Small intestine (tissue), 7 donors: ENCODE measurements at regions not wholly inside any gene's neighbourhood (a gene's known extent, or its start where the extent isn't known, plus 50 kb on each side); places are given as distances from the start of the nearest gene placed in this dataset.
"Not testable (repeated sequence)": the region's sequence is repeated elsewhere in the genome, so short reads cannot be mapped to it uniquely, and the experiment has no call there.

Source experiments
- DNase-seq, 2 donors: peaks; one replicate each; pipeline versions ENCODE4 v3.0.0 to v3.0.0-alpha.2; 2013
- FAIRE-seq: peaks from 2 replicates; lab custom pipeline; 2012; peaks lifted over from hg19 to GRCh38; lab: Jason Lieb, UNC
- H3K27ac ChIP-seq, 3 donors: one replicate each; pipeline ENCODE4 v1.5.1; 2013; ENCODE audit warnings: low read length in 2 of 3, mild to moderate bottlenecking in 2 of 3, control low read depth in 1 of 3, inconsistent platforms in 1 of 3, low read depth in 1 of 3, moderate library complexity in 1 of 3
- H3K27me3 ChIP-seq, 3 donors: one replicate each; pipeline ENCODE4 v1.6.1; 2013; ENCODE audit warnings: low read length in 3 of 3, inconsistent platforms in 1 of 3; ENCODE audit not compliant: control insufficient read depth in 3 of 3, insufficient read depth in 3 of 3
- H3K36me3 ChIP-seq, 3 donors: one replicate each; pipeline ENCODE4 v1.6.1; 2013; ENCODE audit warnings: low read length in 3 of 3, inconsistent platforms in 1 of 3, low read depth in 1 of 3, mild to moderate bottlenecking in 1 of 3, moderate library complexity in 1 of 3; ENCODE audit not compliant: control insufficient read depth in 3 of 3, insufficient read depth in 2 of 3
- H3K4me1 ChIP-seq, 3 donors: one replicate each; pipeline ENCODE4 v1.6.1; 2013; ENCODE audit warnings: low read length in 2 of 3, inconsistent platforms in 1 of 3, low read depth in 1 of 3, mild to moderate bottlenecking in 1 of 3, moderate library complexity in 1 of 3; ENCODE audit not compliant: control insufficient read depth in 3 of 3, insufficient read depth in 2 of 3
- H3K4me3 ChIP-seq, 3 donors: one replicate each; pipeline ENCODE4 v1.5.1; 2013; ENCODE audit warnings: low read length in 3 of 3, control low read depth in 1 of 3, inconsistent platforms in 1 of 3, low read depth in 1 of 3, mild to moderate bottlenecking in 1 of 3, moderate library complexity in 1 of 3
- H3K9me3 ChIP-seq, 2 donors: one replicate each; pipeline ENCODE4 v1.6.1; 2013; ENCODE audit warnings: low read depth in 1 of 2, low read length in 1 of 2; ENCODE audit not compliant: control insufficient read depth in 2 of 2, insufficient read depth in 1 of 2
- WGBS, 3 donors: extraction: QIAGEN DNeasy Blood & Tissue Kit; methylation state at CpG; one replicate each; pipeline ENCODE4 v1.1.7; 2013; 5-methylcytosine and 5-hydroxymethylcytosine counted together
- donor health status: healthy with polysubstance abuse.
- donor health status: control.
- donor health status: control.
- donor health status: Bipolar disorder and iron deficiency.
- donor health status: healthy.

DNA sequence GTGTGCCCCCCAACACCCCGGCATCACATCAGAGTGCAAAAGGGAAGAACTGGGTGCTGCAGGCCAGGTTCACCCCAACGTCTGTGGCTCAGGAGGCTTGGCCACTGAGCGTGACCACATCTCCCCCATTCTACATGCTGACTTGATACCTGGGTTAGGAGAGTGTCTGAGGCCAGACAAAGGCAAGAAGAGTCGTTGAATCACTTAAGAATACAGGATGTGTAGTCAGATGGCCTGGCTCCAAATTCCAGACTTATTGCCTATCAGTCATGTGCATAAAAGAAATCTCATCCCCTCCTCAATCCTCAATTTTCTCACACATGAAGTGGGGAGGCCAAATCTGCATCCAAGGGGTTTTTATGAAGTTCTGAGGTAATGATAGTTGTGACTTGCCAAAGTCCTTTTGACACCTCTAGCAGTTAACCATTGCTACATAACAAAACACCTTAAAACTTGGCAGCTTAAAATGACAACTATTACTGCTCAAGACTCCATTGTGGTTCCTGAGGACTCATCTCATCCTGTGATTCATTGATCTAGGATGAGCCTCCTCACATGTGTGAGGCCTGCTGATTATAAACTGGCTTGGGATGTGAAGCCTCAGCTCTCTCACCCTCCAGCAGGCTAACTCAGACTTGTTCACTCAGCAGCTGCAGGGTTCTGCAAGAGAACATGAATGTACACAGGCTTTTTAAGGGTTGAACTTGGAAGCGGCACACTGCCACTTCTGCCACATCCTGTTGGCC lies 138.8 kb upstream of the TLE3 start:
- FAIRE-seq (no peak), DNase-seq (no peak)
- Histone ChIP-seq H3K4me1 (no peaks in the 10 kb centered on the region), H3K27me3 (peaks cover 0 to 5% (median 0%) of the 10 kb centered on the region in 3 donors), H3K36me3 (no peaks in the 10 kb centered on the region), H3K9me3 (peaks cover under 1 to 1% of the 10 kb centered on the region in 2 donors), H3K27ac (no peak overlapping the region), H3K4me3 (no peak overlapping the region)
- 81 to 84% (median 81%) methylated on average over 5 of the region's 5 CpGs for WGBS, 3 donors

DNA sequence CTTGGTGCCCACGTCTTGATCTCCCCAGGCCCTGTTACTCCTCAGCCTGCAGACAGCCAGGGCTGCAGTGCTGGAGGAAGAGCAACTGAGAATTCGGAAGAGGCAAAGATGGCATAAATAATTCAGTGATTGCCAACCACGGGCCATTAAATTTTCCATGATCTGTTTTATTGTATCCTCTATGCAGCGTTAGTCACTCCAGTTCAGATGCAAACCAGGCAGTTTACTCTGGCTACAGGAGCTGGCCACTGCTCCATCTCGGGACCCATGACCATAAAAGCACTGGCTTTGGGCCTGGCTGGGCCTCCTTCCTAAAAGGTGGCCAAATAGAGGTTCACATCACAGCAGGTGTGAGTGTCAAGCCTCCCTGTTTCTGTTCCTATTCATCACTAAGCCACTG lies 137.6 kb upstream of the TLE3 start:
- Histone ChIP-seq H3K4me3 (no peak overlapping the region), H3K4me1 (no peaks in the 10 kb centered on the region), H3K27me3 (peaks cover 0 to 5% (median 0%) of the 10 kb centered on the region in 3 donors), H3K27ac (no peak overlapping the region), H3K36me3 (no peaks in the 10 kb centered on the region), H3K9me3 (peaks cover 1 to 4% of the 10 kb centered on the region in 2 donors)
- WGBS, 3 donors = 61 to 89% (median 77%) methylated on average over 5 of the region's 5 CpGs
- DNase-seq (no peak), FAIRE-seq (no peak)

DNA sequence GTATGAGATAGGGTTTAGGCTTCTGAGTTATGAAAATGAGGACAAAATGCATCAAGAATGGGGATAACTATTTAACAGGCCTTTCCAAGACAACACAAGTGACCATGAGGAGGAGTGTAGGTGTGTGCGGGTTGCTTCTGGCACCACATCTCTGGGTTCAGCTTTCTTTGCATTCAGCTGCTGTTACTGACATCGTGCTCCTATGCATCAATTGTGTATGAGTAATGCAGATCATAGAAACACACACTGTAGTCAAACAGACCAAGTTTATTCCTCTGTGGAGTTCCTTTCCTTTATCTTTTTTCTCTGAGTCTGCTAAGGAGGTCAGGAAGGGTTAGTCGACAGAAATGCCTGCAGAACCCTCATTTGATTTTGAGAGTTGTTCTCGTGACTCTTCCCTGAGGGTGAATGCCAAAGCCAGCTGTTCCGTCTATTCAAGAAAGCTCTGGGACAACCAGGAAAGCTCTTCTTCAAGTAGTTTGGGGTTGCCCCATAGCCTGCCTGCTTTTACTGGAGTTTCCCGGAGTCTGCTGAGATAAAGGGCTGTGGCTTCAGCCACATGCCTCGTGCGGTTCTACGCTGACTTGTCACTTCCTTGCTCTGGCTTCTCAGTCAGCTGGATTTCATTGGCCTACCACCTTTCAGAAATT lies 136.7 kb upstream of the TLE3 start:
- DNase-seq (no peak), FAIRE-seq (no peak)
- H3K27ac ChIP-seq = no peak overlapping the region
- H3K36me3 ChIP-seq = no peaks in the 10 kb centered on the region
- no peak overlapping the region for H3K4me3 ChIP-seq
- no peaks in the 10 kb centered on the region for H3K4me1 ChIP-seq
- peaks cover 1 to 5% of the 10 kb centered on the region in 2 donors for H3K9me3 ChIP-seq
- H3K27me3 ChIP-seq = peaks cover 0 to 5% (median 0%) of the 10 kb centered on the region in 3 donors
- WGBS, 3 donors = 76 to 87% (median 86%) methylated on average over 9 of the region's 9 CpGs

DNA sequence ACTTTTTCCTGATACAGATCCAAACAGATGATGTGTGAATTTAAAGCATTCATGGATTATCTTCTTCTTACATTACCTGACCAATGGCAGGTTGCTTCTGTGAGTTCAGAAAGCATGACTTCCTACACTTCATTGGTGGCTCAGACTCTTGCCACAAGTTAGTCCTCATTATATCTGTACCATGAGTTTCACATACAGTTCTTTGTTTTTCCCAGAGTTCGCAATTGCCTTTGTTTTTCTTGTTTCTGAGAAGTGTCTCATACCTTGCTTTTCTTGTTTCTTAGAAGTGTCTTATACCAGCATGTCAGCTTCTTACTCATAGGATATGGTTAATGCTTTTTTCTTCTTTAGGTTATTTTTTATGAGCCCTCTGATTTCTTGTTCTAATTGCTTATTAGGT lies 133.8 kb upstream of the TLE3 start:
- FAIRE-seq (no peak), DNase-seq (no peak)
- Histone ChIP-seq H3K4me1 (no peaks in the 10 kb centered on the region), H3K27me3 (peaks cover 0 to 3% (median 0%) of the 10 kb centered on the region in 3 donors), H3K36me3 (no peaks in the 10 kb centered on the region), H3K4me3 (no peak overlapping the region), H3K27ac (no peak overlapping the region), H3K9me3 (peaks cover 1 to 5% of the 10 kb centered on the region in 2 donors)
- 52 to 94% (median 91%) methylated on average over 1 of the region's 1 CpG for WGBS, 3 donors

DNA sequence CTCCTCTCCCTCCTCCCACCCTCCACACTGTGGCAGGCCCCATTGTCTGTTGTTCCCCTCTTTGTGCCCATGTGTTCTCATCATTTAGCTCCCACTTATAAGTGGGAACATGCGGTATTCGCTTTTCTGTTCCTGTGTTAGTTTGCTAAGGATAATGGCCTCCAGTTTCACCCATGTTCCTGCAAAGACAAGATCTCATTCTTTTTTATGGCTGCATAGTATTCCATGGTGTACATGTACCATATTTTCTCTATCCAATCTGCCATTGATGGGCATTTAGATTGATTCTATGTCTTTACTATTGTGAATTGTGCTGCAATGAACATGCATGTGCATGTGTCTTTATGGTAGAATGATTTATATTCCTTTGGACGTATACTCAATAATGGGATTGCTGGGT lies 130.2 kb upstream of the TLE3 start:
- H3K9me3 ChIP-seq, H3K4me1 ChIP-seq, H3K27ac ChIP-seq, FAIRE-seq, H3K4me3 ChIP-seq, H3K27me3 ChIP-seq, DNase-seq, H3K36me3 ChIP-seq: not testable (repeated sequence)
- WGBS, 3 donors = 95 to 98% (median 97%) methylated on average over 3 of the region's 3 CpGs

DNA sequence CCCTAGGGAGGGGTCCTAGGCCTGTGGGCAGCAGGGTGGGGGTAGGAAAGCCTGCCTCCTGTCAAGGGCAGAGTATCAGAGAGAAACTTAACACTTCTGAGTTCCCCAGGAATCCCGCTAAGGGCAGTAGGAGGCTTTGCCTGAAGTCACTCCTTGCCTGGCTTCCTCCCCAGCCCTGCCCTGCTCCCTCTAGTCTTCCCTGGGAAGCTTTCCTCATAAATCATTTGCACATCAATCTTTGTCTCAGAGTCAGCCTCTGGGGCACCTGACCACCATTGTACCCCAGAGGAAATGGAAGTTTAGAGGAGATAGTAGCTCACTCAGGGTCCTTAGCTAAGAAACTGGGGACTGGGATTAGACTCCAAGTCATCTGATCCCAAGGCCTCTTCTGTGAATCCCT lies 129.4 kb upstream of the TLE3 start:
- no peaks in the 10 kb centered on the region for H3K36me3 ChIP-seq
- peaks cover 0 to 5% (median 0%) of the 10 kb centered on the region in 3 donors for H3K27me3 ChIP-seq
- H3K9me3 ChIP-seq = peaks cover 0 to 5% of the 10 kb centered on the region in 2 donors
- 86 to 100% (median 97%) methylated on average over 1 of the region's 1 CpG for WGBS, 3 donors
- H3K4me1 ChIP-seq = peaks cover 0 to 4% (median 0%) of the 10 kb centered on the region in 3 donors
- no peak overlapping the region for H3K27ac ChIP-seq
- DNase-seq = no peak
- H3K4me3 ChIP-seq = no peak overlapping the region
- no peak for FAIRE-seq

DNA sequence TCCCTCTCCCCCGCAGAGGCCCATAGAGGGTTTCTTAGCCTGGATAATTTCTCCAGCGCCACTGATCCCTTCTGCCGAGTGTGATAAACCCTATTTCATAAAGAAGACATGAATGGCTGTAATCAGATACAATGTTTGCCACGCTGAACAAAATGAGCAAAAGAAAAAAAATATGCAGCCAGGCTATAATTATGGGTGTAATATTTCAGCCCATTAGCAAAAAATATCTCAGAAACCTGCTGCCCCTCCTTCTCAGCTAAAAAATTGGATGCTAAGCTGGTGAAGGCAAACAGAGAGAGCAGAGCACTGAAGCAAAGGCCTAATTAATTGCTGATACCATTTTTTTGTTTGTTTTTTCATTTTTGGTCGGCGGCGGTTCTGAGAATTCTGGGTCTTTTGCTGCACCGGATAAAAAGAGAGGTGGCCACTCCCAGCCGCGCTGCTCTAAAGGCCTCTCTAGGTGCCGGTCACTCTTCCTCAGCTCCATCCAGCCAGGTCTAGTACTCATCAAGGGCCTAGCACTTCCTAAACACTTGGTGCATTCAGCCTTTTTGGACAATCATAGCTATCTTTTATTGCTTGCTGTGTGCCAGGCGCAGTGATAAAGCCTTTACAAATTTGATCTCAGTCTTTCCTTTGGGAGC lies 128.7 kb upstream of the TLE3 start:
- FAIRE-seq = no peak
- H3K4me1 ChIP-seq = peaks cover 0 to 4% (median 0%) of the 10 kb centered on the region in 3 donors

DNA sequence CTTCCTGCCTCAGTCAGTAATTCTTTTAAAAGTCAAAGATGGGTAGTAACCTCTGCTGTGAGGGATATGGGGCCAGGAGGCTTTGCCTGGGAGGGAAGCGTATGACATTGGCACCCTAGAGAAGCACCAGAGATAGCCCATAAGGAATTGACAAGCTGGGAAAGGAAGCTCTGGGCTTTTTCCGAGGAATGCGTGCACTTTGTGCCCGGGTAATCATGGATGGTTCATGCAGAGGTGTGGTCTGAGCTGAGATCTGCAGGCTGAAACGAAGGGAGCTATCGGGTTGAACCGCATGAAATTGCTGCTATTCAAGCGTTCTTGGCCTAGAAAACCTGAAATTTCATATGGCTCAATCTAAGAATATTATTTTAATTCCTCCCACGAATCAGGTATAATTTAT lies 127.7 kb upstream of the TLE3 start:
- Histone ChIP-seq H3K36me3 (no peaks in the 10 kb centered on the region), H3K9me3 (peaks cover 0 to 2% of the 10 kb centered on the region in 2 donors), H3K27me3 (peaks cover 0 to 9% (median 0%) of the 10 kb centered on the region in 3 donors), H3K27ac (no peak overlapping the region), H3K4me3 (no peak overlapping the region), H3K4me1 (peaks cover 0 to 4% (median 0%) of the 10 kb centered on the region in 3 donors)
- DNase-seq (peak; percentile 61 to 63), FAIRE-seq (no peak)
- 19 to 70% (median 45%) methylated on average over 9 of the region's 9 CpGs for WGBS, 3 donors

More for the DNA sequence above, 128.7 kb upstream of the TLE3 start:
- no peak for DNase-seq
- WGBS, 3 donors = 93 to 96% (median 94%) methylated on average over 12 of the region's 12 CpGs
- Histone ChIP-seq H3K9me3 (peaks cover 0 to 4% of the 10 kb centered on the region in 2 donors), H3K27ac (no peak overlapping the region), H3K27me3 (peaks cover 0 to 5% (median 0%) of the 10 kb centered on the region in 3 donors), H3K4me3 (no peak overlapping the region), H3K36me3 (no peaks in the 10 kb centered on the region)
